ENCODE measurements at regions not wholly inside any gene's neighbourhood (a gene's known extent, or its start where the extent isn't known, plus 50 kb on each side); places are given as distances from the start of the nearest gene placed in this dataset.
A peak's percentile ranks its signal among the peaks of the same experiment; 100 is the strongest.
"Not testable (repeated sequence)": the region's sequence is repeated elsewhere in the genome, so short reads cannot be mapped to it uniquely, and the experiment has no call there.

- WGBS (ENCODE audit: insufficient coverage): 88% methylated on average over 2 of the region's 6 CpGs
- Histone ChIP-seq H3K27me3 (ENCODE audit: control insufficient read depth, insufficient read depth, low read length) (no peaks in the 10 kb centered on the region), H3K4me3 (ENCODE audit: low read depth, low read length) (no peak overlapping the region), H3K27ac (ENCODE audit: low read depth, low read length) (no peak overlapping the region), H3K36me3 (ENCODE audit: control insufficient read depth, insufficient read depth, low read length) (no peaks in the 10 kb centered on the region), H3K9me3 (ENCODE audit: control insufficient read depth, insufficient read depth, low read length) (no peaks in the 10 kb centered on the region), H3K4me1 (ENCODE audit: control insufficient read depth, insufficient read depth, low read length) (no peaks in the 10 kb centered on the region)
- DNase-seq (ENCODE audit: low read depth in 4 of 6, low spot score in 6 of 6): no peak
Observed at GRCh38 chr3:6425289-6425820, 435.6 kb upstream of the GRM7 start.

- H3K27me3 ChIP-seq (ENCODE audit: control insufficient read depth, insufficient read depth, low read length); H3K4me3 ChIP-seq (ENCODE audit: low read depth, low read length); H3K4me1 ChIP-seq (ENCODE audit: control insufficient read depth, insufficient read depth, low read length); H3K27ac ChIP-seq (ENCODE audit: low read depth, low read length); H3K9me3 ChIP-seq (ENCODE audit: control insufficient read depth, insufficient read depth, low read length); DNase-seq (ENCODE audit: low read depth in 4 of 6, low spot score in 6 of 6); H3K36me3 ChIP-seq (ENCODE audit: control insufficient read depth, insufficient read depth, low read length): not testable (repeated sequence)
- WGBS (ENCODE audit: insufficient coverage): no CpG with 5 or more reads among the region's 2 CpGs
Observed at GRCh38 chr3:6428276-6428675, 432.6 kb upstream of the GRM7 start.

- peak in 1 of 6 donors; percentile 67 for DNase-seq (ENCODE audit: low read depth in 4 of 6, low spot score in 6 of 6)
- no peak overlapping the region for H3K27ac ChIP-seq (ENCODE audit: low read depth, low read length)
- no peaks in the 10 kb centered on the region for H3K9me3 ChIP-seq (ENCODE audit: control insufficient read depth, insufficient read depth, low read length)
- WGBS (ENCODE audit: insufficient coverage): no CpG with 5 or more reads among the region's 1 CpG
- no peaks in the 10 kb centered on the region for H3K27me3 ChIP-seq (ENCODE audit: control insufficient read depth, insufficient read depth, low read length)
- no peaks in the 10 kb centered on the region for H3K4me1 ChIP-seq (ENCODE audit: control insufficient read depth, insufficient read depth, low read length)
- no peaks in the 10 kb centered on the region for H3K36me3 ChIP-seq (ENCODE audit: control insufficient read depth, insufficient read depth, low read length)
- H3K4me3 ChIP-seq (ENCODE audit: low read depth, low read length): no peak overlapping the region
Observed at GRCh38 chr3:6435951-6436350, 425.0 kb upstream of the GRM7 start.

- Histone ChIP-seq H3K27ac (ENCODE audit: low read depth, low read length) (no peak overlapping the region), H3K27me3 (ENCODE audit: control insufficient read depth, insufficient read depth, low read length) (no peaks in the 10 kb centered on the region), H3K4me1 (ENCODE audit: control insufficient read depth, insufficient read depth, low read length) (no peaks in the 10 kb centered on the region), H3K36me3 (ENCODE audit: control insufficient read depth, insufficient read depth, low read length) (no peaks in the 10 kb centered on the region), H3K9me3 (ENCODE audit: control insufficient read depth, insufficient read depth, low read length) (no peaks in the 10 kb centered on the region), H3K4me3 (ENCODE audit: low read depth, low read length) (no peak overlapping the region)
- 60% methylated on average over 1 of the region's 3 CpGs for WGBS (ENCODE audit: insufficient coverage)
- no peak for DNase-seq (ENCODE audit: low read depth in 4 of 6, low spot score in 6 of 6)
Observed at GRCh38 chr3:6437631-6438030, 423.3 kb upstream of the GRM7 start.

GRCh38 chr3:6438031-6438430 lies 422.9 kb upstream of the GRM7 start:
- no peaks in the 10 kb centered on the region for H3K27me3 ChIP-seq (ENCODE audit: control insufficient read depth, insufficient read depth, low read length)
- H3K4me3 ChIP-seq (ENCODE audit: low read depth, low read length): no peak overlapping the region
- no peak for DNase-seq (ENCODE audit: low read depth in 4 of 6, low spot score in 6 of 6)
- no peaks in the 10 kb centered on the region for H3K36me3 ChIP-seq (ENCODE audit: control insufficient read depth, insufficient read depth, low read length)
- WGBS (ENCODE audit: insufficient coverage): 87% methylated on average over 2 of the region's 3 CpGs
- no peaks in the 10 kb centered on the region for H3K9me3 ChIP-seq (ENCODE audit: control insufficient read depth, insufficient read depth, low read length)
- no peaks in the 10 kb centered on the region for H3K4me1 ChIP-seq (ENCODE audit: control insufficient read depth, insufficient read depth, low read length)
- no peak overlapping the region for H3K27ac ChIP-seq (ENCODE audit: low read depth, low read length)

GRCh38 chr3:6439226-6439625 lies 421.7 kb upstream of the GRM7 start:
- Histone ChIP-seq H3K9me3 (ENCODE audit: control insufficient read depth, insufficient read depth, low read length) (no peaks in the 10 kb centered on the region), H3K27ac (ENCODE audit: low read depth, low read length) (no peak overlapping the region), H3K4me1 (ENCODE audit: control insufficient read depth, insufficient read depth, low read length) (no peaks in the 10 kb centered on the region), H3K36me3 (ENCODE audit: control insufficient read depth, insufficient read depth, low read length) (no peaks in the 10 kb centered on the region), H3K4me3 (ENCODE audit: low read depth, low read length) (no peak overlapping the region), H3K27me3 (ENCODE audit: control insufficient read depth, insufficient read depth, low read length) (no peaks in the 10 kb centered on the region)
- 50% methylated on average over 2 of the region's 8 CpGs for WGBS (ENCODE audit: insufficient coverage)
- DNase-seq (ENCODE audit: low read depth in 4 of 6, low spot score in 6 of 6): peak in 1 of 6 donors; percentile 72

GRCh38 chr3:6439824-6440223 lies 421.1 kb upstream of the GRM7 start:
- H3K9me3 ChIP-seq (ENCODE audit: control insufficient read depth, insufficient read depth, low read length): no peaks in the 10 kb centered on the region

GRCh38 chr3:6444888-6445658 lies 415.8 kb upstream of the GRM7 start:
- no peaks in the 10 kb centered on the region for H3K27me3 ChIP-seq (ENCODE audit: control insufficient read depth, insufficient read depth, low read length)
- DNase-seq (ENCODE audit: low read depth in 4 of 6, low spot score in 6 of 6): peak in 1 of 6 donors; percentile 24
- no peaks in the 10 kb centered on the region for H3K9me3 ChIP-seq (ENCODE audit: control insufficient read depth, insufficient read depth, low read length)
- no peak overlapping the region for H3K4me3 ChIP-seq (ENCODE audit: low read depth, low read length)
- 80% methylated on average over 1 of the region's 1 CpG for WGBS (ENCODE audit: insufficient coverage)
- no peaks in the 10 kb centered on the region for H3K4me1 ChIP-seq (ENCODE audit: control insufficient read depth, insufficient read depth, low read length)
- H3K36me3 ChIP-seq (ENCODE audit: control insufficient read depth, insufficient read depth, low read length): no peaks in the 10 kb centered on the region
- H3K27ac ChIP-seq (ENCODE audit: low read depth, low read length): no peak overlapping the region

More at GRCh38 chr3:6439824-6440223, 421.1 kb upstream of the GRM7 start:
- WGBS (ENCODE audit: insufficient coverage): no CpG with 5 or more reads among the region's 1 CpG
- no peak for DNase-seq (ENCODE audit: low read depth in 4 of 6, low spot score in 6 of 6)
- Histone ChIP-seq H3K27ac (ENCODE audit: low read depth, low read length) (no peak overlapping the region), H3K36me3 (ENCODE audit: control insufficient read depth, insufficient read depth, low read length) (no peaks in the 10 kb centered on the region), H3K4me3 (ENCODE audit: low read depth, low read length) (no peak overlapping the region), H3K4me1 (ENCODE audit: control insufficient read depth, insufficient read depth, low read length) (no peaks in the 10 kb centered on the region), H3K27me3 (ENCODE audit: control insufficient read depth, insufficient read depth, low read length) (no peaks in the 10 kb centered on the region)

- no peak for DNase-seq (ENCODE audit: low read depth in 4 of 6, low spot score in 6 of 6)
- Histone ChIP-seq H3K27me3 (ENCODE audit: control insufficient read depth, insufficient read depth, low read length) (no peaks in the 10 kb centered on the region), H3K36me3 (ENCODE audit: control insufficient read depth, insufficient read depth, low read length) (no peaks in the 10 kb centered on the region), H3K27ac (ENCODE audit: low read depth, low read length) (no peak overlapping the region), H3K4me3 (ENCODE audit: low read depth, low read length) (no peak overlapping the region), H3K4me1 (ENCODE audit: control insufficient read depth, insufficient read depth, low read length) (no peaks in the 10 kb centered on the region), H3K9me3 (ENCODE audit: control insufficient read depth, insufficient read depth, low read length) (no peaks in the 10 kb centered on the region)
- WGBS (ENCODE audit: insufficient coverage): 86% methylated on average over 4 of the region's 5 CpGs
Observed at GRCh38 chr3:6447166-6447801, 413.6 kb upstream of the GRM7 start.

GRCh38 chr3:6448011-6448410 lies 412.9 kb upstream of the GRM7 start:
- H3K27ac ChIP-seq (ENCODE audit: low read depth, low read length): no peak overlapping the region
- no peaks in the 10 kb centered on the region for H3K27me3 ChIP-seq (ENCODE audit: control insufficient read depth, insufficient read depth, low read length)
- H3K36me3 ChIP-seq (ENCODE audit: control insufficient read depth, insufficient read depth, low read length): no peaks in the 10 kb centered on the region
- no peaks in the 10 kb centered on the region for H3K9me3 ChIP-seq (ENCODE audit: control insufficient read depth, insufficient read depth, low read length)
- H3K4me3 ChIP-seq (ENCODE audit: low read depth, low read length): no peak overlapping the region
- DNase-seq (ENCODE audit: low read depth in 4 of 6, low spot score in 6 of 6): no peak
- WGBS (ENCODE audit: insufficient coverage): no CpG with 5 or more reads among the region's 4 CpGs
- no peaks in the 10 kb centered on the region for H3K4me1 ChIP-seq (ENCODE audit: control insufficient read depth, insufficient read depth, low read length)
